ENCODE measurements at regions not wholly inside any gene's neighbourhood (a gene's known extent, or its start where the extent isn't known, plus 50 kb on each side); places are given as distances from the start of the nearest gene placed in this dataset.

DNA sequence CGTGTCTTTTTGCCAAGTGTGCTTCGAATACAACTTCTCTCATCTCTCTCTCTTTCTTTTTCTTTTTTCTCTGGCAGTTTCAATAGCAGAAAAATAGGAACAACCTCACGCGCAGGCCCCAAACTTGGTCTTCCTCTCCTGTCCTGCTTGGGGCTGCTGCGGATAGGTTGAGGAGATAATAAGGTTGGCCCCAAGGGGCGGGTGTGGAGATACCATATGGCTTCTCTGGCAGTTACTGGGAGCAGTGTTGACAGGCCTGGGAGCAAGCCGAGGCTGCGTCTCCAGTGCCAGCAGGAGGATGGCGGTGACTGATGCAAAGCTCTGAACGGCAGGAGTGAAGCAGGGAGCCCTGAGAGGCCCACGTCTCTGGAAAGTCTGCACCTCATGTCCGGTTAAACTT, 89.5 kb upstream of the MANSC4 start:
- TF ChIP-seq POLR2A (IDR thresholded peaks at IDR 0.05) (no peak), POLR2AphosphoS5 (IDR thresholded peaks at IDR 0.05) (no peak), EP300 (IDR thresholded peaks at IDR 0.05; ENCODE audit: low read depth) (no peak)
- TF ChIP-seq, protein P1, sequence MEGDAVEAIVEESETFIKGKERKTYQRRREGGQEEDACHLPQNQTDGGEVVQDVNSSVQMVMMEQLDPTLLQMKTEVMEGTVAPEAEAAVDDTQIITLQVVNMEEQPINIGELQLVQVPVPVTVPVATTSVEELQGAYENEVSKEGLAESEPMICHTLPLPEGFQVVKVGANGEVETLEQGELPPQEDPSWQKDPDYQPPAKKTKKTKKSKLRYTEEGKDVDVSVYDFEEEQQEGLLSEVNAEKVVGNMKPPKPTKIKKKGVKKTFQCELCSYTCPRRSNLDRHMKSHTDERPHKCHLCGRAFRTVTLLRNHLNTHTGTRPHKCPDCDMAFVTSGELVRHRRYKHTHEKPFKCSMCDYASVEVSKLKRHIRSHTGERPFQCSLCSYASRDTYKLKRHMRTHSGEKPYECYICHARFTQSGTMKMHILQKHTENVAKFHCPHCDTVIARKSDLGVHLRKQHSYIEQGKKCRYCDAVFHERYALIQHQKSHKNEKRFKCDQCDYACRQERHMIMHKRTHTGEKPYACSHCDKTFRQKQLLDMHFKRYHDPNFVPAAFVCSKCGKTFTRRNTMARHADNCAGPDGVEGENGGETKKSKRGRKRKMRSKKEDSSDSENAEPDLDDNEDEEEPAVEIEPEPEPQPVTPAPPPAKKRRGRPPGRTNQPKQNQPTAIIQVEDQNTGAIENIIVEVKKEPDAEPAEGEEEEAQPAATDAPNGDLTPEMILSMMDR (IDR thresholded peaks at IDR 0.05) = no peak
- WGBS, 2 donors (ENCODE audit: low coverage in 1 of 2) = 71 to 90% methylated on average over 5 to 12 of the region's 12 CpGs
- in situ Hi-C loops (cut with MboI; ENCODE audit: low pct_ligation_motif_present in 1 of 4, low pct_unique_long_range_greater_than_20kb in 1 of 4, low sequenced_read_pairs in 3 of 4) = no loop called here

DNA sequence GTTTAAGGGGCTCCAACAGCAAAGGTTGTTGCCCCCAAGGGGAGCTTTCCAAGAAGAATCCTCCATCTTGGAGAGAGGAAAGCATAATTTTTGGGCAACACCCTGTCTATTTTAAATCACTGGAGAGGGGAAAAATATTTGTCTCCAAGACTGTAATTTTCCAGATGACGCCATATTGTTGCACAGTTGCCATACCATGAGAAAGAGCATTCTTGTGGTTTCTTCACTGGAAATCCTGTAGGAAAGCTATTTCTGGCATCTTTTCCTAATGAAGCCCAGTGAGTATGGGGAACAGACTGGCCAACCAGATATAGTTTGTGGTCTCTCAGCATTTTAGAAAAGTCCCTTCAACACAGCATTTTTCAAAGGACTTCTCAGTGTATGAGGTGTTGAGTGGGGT, 88.1 kb upstream of the MANSC4 start:
- no peaks in the 10 kb centered on the region for H3K36me3 ChIP-seq
- no peak overlapping the region for H3K27ac ChIP-seq
- TF ChIP-seq POLR2A (IDR thresholded peaks at IDR 0.05) (no peak), POLR2AphosphoS5 (IDR thresholded peaks at IDR 0.05) (no peak), EP300 (IDR thresholded peaks at IDR 0.05; ENCODE audit: low read depth) (no peak)
- TF ChIP-seq, protein P1 (IDR thresholded peaks at IDR 0.05) = no peak
- H3K4me3 ChIP-seq = no peak overlapping the region
- 89 to 100% methylated on average over 1 of the region's 1 CpG for WGBS, 2 donors (ENCODE audit: low coverage in 1 of 2)
- intact Hi-C loops (cut with DNase I; ENCODE audit: low total_unique reads) = no loop called here
- in situ Hi-C loops (cut with MboI; ENCODE audit: low pct_ligation_motif_present in 1 of 4, low pct_unique_long_range_greater_than_20kb in 1 of 4, low sequenced_read_pairs in 3 of 4) = no loop called here
- no peaks in the 10 kb centered on the region for H3K27me3 ChIP-seq
- H3K4me1 ChIP-seq = no peaks in the 10 kb centered on the region
- no peaks in the 10 kb centered on the region for H3K9me3 ChIP-seq
- DNase-seq = no peak

More for the DNA sequence above, 89.5 kb upstream of the MANSC4 start:
- H3K9me3 ChIP-seq = no peaks in the 10 kb centered on the region
- no peaks in the 10 kb centered on the region for H3K36me3 ChIP-seq
- DNase-seq = no peak
- H3K27ac ChIP-seq = no peak overlapping the region
- no peaks in the 10 kb centered on the region for H3K4me1 ChIP-seq
- intact Hi-C loops (cut with DNase I; ENCODE audit: low total_unique reads) = no loop called here
- H3K27me3 ChIP-seq = no peaks in the 10 kb centered on the region
- H3K4me3 ChIP-seq = no peak overlapping the region

DNA sequence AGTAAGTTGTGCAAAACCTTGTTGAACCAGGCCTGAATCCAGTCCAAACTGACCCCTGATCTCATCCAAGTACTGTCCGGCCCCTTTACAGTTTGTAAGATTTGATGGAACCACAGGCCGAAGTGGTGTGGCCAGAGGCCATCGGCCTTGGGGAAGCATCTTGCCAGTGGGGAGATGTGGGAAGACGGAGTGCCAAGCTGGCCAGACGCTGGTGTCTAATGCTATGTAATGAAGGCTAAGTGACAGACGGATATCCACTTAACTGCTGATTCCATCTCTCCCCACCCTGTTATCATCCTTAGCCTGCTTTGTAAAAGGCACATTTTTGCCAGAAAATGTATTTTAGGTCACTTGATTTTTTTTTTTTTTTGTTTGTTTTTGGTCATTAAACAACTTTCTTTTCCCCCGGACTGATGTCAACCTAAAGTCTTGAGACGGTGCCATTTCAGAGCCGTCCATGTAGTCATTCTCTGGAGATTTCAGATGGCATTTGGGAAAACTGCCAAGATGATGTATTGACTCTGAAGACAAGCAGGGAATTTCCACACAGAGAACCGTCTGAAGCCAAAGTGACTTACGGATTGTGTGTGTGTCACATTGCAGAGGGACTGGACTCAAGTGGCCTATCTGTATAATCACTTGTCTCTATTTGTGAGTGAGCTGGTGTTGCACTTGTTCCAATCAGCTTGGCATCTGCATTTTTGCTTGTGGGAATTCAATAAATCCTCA, 86.5 kb upstream of the MANSC4 start:
- Histone ChIP-seq H3K27me3 (no peaks in the 10 kb centered on the region), H3K27ac (no peak overlapping the region), H3K4me1 (peaks cover 0 to 4% (median 0%) of the 10 kb centered on the region in 4 donors), H3K4me3 (no peak overlapping the region), H3K9me3 (no peaks in the 10 kb centered on the region), H3K36me3 (no peaks in the 10 kb centered on the region)
- intact Hi-C loops (cut with DNase I; ENCODE audit: low total_unique reads) = no loop called here
- TF ChIP-seq EP300 (IDR thresholded peaks at IDR 0.05; ENCODE audit: low read depth) (no peak), POLR2AphosphoS5 (IDR thresholded peaks at IDR 0.05) (no peak), POLR2A (IDR thresholded peaks at IDR 0.05) (no peak)
- TF ChIP-seq, protein P1 (IDR thresholded peaks at IDR 0.05) = no peak
- DNase-seq = no peak
- 69 to 77% methylated on average over 5 to 11 of the region's 11 CpGs for WGBS, 2 donors (ENCODE audit: low coverage in 1 of 2)
- in situ Hi-C loops (cut with MboI; ENCODE audit: low pct_ligation_motif_present in 1 of 4, low pct_unique_long_range_greater_than_20kb in 1 of 4, low sequenced_read_pairs in 3 of 4) = no loop called here

DNA sequence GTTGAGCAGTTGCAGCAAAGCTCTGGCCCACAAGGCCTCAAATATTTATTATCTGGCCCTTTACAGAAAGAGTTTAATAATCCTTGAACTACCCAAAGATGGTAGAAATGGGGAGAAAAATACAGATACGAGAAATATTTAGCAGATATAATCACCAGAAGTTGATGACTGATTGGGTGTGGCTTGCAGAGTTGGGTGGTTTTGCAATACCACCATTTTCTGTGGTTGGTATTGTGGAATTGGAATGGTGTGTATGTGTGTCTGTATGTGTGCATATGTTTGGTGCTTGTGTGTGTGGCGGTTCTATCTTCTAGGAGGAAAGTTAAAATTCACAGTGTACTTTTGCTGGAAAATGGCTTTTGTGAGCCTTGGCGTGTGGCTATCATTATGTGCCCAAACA, 85.4 kb upstream of the MANSC4 start:
- TF ChIP-seq EP300 (IDR thresholded peaks at IDR 0.05; ENCODE audit: low read depth) (no peak), POLR2AphosphoS5 (IDR thresholded peaks at IDR 0.05) (no peak), POLR2A (IDR thresholded peaks at IDR 0.05) (no peak)
- TF ChIP-seq, protein P1 (IDR thresholded peaks at IDR 0.05) = no peak
- H3K36me3 ChIP-seq = no peaks in the 10 kb centered on the region

More for the DNA sequence above, 85.4 kb upstream of the MANSC4 start:
- Histone ChIP-seq H3K9me3 (no peaks in the 10 kb centered on the region), H3K4me3 (no peak overlapping the region), H3K27ac (no peak overlapping the region), H3K4me1 (peaks cover 0 to 4% (median 0%) of the 10 kb centered on the region in 4 donors), H3K27me3 (no peaks in the 10 kb centered on the region)
- no peak for DNase-seq
- intact Hi-C loops (cut with DNase I; ENCODE audit: low total_unique reads) = no loop called here
- in situ Hi-C loops (cut with MboI; ENCODE audit: low pct_ligation_motif_present in 1 of 4, low pct_unique_long_range_greater_than_20kb in 1 of 4, low sequenced_read_pairs in 3 of 4) = no loop called here
- WGBS, 2 donors (ENCODE audit: low coverage in 1 of 2) = 76 to 96% methylated on average over 3 of the region's 3 CpGs

Data from transverse colon (tissue), 4 donors.